ENCODE measurements at regions not wholly inside any gene's neighbourhood (a gene's known extent, or its start where the extent isn't known, plus 50 kb on each side); places are given as distances from the start of the nearest gene placed in this dataset.

DNA sequence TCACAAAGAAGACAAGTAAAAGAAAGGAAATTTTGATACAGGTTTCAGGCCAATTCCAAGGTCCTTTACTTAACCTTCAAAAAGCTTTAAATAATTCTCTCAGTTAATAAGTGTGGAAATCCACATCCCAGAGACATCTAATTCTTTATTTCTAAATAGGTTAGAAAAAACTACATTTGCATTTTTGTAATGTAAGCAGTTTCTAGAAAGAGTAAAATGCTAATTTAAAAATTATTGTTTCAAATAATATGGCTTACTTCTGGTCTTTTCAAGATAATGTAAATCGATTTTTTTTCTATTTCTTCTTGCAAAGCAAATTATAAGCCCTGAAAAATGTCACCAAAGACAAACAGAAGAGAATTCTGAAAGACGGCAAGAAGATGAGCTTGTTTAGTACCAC, 180.4 kb upstream of the HHIP start:
- TF ChIP-seq, protein P1, sequence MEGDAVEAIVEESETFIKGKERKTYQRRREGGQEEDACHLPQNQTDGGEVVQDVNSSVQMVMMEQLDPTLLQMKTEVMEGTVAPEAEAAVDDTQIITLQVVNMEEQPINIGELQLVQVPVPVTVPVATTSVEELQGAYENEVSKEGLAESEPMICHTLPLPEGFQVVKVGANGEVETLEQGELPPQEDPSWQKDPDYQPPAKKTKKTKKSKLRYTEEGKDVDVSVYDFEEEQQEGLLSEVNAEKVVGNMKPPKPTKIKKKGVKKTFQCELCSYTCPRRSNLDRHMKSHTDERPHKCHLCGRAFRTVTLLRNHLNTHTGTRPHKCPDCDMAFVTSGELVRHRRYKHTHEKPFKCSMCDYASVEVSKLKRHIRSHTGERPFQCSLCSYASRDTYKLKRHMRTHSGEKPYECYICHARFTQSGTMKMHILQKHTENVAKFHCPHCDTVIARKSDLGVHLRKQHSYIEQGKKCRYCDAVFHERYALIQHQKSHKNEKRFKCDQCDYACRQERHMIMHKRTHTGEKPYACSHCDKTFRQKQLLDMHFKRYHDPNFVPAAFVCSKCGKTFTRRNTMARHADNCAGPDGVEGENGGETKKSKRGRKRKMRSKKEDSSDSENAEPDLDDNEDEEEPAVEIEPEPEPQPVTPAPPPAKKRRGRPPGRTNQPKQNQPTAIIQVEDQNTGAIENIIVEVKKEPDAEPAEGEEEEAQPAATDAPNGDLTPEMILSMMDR (IDR thresholded peaks at IDR 0.05) = no peak
- TF ChIP-seq POLR2A (IDR thresholded peaks at IDR 0.05) (no peak), EP300 (IDR thresholded peaks at IDR 0.05) (no peak)
